GM12878 (cell line): ENCODE measurements at regions not wholly inside any gene's neighbourhood (a gene's known extent, or its start where the extent isn't known, plus 50 kb on each side); places are given as distances from the start of the nearest gene placed in this dataset.

Source experiments
- EZH2 ChIP-seq: IDR thresholded peaks from 2 replicates; pipeline ENCODE4 v1.6.1; 2012; ENCODE audit warnings: low read depth, mild to moderate bottlenecking, control low read depth, inconsistent platforms, low read length, borderline replicate concordance; ENCODE audit not compliant: control insufficient read depth
- IRF5 ChIP-seq: fragments of 450-650 bp; IDR thresholded peaks from 2 replicates; pipeline ENCODE4 v1.6.1; 2017; ENCODE audit warnings: borderline replicate concordance
- MEF2A ChIP-seq: IDR thresholded peaks from 2 replicates; pipeline ENCODE4 v1.6.1; 2011; ENCODE audit warnings: low read depth, mild to moderate bottlenecking, low read length, moderate library complexity; ENCODE audit not compliant: insufficient read depth
- MTA3 ChIP-seq: IDR thresholded peaks from 2 replicates; pipeline ENCODE4 v1.6.1; 2012; ENCODE audit warnings: low read length, inconsistent platforms, borderline replicate concordance
- NRF1 ChIP-seq: conservative IDR thresholded peaks from 2 replicates; pipeline ENCODE4 v1.6.1; 2011; ENCODE audit warnings: mild to moderate bottlenecking, low read depth, low read length, improper control_type of control experiment
- POLR2A ChIP-seq: IDR thresholded peaks from 2 replicates; pipeline ENCODE4 v1.6.1; 2011; ENCODE audit warnings: low read depth, mild to moderate bottlenecking, low read length
- SMAD1 ChIP-seq: fragments of 450-650 bp; IDR thresholded peaks from 2 replicates; pipeline ENCODE4 v1.6.1; 2018; ENCODE audit warnings: mild to moderate bottlenecking, low read depth; ENCODE audit not compliant: partially characterized antibody
- SMAD5 ChIP-seq: IDR thresholded peaks from 2 replicates; pipeline ENCODE4 v1.6.1; 2016; ENCODE audit warnings: antibody characterized with exemption, low read depth
- SUPT20H ChIP-seq: IDR thresholded peaks from 2 replicates; pipeline ENCODE4 v1.6.1; 2011; ENCODE audit warnings: low read depth, mild to moderate bottlenecking, low read length, moderate library complexity, borderline replicate concordance; ENCODE audit not compliant: control insufficient read depth
- USF2 ChIP-seq: IDR thresholded peaks from 2 replicates; pipeline ENCODE4 v1.6.1; 2011; ENCODE audit warnings: low read depth, low read length, improper control_type of control experiment, borderline replicate concordance
- TF ChIP-seq, protein P1 (sequence below): fragments of 450-650 bp; IDR thresholded peaks from 2 replicates; pipeline ENCODE4 v1.6.1; 2017; ENCODE audit warnings: mild to moderate bottlenecking
- TF ChIP-seq, protein P2 (sequence below), 3 experiments: IDR thresholded peaks in 2 of 3; conservative IDR thresholded peaks in 1 of 3; 2 replicates each; pipeline ENCODE4 v1.5.1; 2011; ENCODE audit warnings: low read depth in 3 of 3, low read length in 3 of 3, mild to moderate bottlenecking in 3 of 3, control low read depth in 2 of 3, moderate library complexity in 2 of 3, inconsistent platforms in 1 of 3, mixed read lengths in 1 of 3; ENCODE audit not compliant: control insufficient read depth in 2 of 3, insufficient read depth in 1 of 3; ENCODE audit errors: extremely low read depth in 1 of 3

- TF ChIP-seq, protein P1, sequence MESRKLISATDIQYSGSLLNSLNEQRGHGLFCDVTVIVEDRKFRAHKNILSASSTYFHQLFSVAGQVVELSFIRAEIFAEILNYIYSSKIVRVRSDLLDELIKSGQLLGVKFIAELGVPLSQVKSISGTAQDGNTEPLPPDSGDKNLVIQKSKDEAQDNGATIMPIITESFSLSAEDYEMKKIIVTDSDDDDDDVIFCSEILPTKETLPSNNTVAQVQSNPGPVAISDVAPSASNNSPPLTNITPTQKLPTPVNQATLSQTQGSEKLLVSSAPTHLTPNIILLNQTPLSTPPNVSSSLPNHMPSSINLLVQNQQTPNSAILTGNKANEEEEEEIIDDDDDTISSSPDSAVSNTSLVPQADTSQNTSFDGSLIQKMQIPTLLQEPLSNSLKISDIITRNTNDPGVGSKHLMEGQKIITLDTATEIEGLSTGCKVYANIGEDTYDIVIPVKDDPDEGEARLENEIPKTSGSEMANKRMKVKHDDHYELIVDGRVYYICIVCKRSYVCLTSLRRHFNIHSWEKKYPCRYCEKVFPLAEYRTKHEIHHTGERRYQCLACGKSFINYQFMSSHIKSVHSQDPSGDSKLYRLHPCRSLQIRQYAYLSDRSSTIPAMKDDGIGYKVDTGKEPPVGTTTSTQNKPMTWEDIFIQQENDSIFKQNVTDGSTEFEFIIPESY = no peak
- TF ChIP-seq, protein P2, sequence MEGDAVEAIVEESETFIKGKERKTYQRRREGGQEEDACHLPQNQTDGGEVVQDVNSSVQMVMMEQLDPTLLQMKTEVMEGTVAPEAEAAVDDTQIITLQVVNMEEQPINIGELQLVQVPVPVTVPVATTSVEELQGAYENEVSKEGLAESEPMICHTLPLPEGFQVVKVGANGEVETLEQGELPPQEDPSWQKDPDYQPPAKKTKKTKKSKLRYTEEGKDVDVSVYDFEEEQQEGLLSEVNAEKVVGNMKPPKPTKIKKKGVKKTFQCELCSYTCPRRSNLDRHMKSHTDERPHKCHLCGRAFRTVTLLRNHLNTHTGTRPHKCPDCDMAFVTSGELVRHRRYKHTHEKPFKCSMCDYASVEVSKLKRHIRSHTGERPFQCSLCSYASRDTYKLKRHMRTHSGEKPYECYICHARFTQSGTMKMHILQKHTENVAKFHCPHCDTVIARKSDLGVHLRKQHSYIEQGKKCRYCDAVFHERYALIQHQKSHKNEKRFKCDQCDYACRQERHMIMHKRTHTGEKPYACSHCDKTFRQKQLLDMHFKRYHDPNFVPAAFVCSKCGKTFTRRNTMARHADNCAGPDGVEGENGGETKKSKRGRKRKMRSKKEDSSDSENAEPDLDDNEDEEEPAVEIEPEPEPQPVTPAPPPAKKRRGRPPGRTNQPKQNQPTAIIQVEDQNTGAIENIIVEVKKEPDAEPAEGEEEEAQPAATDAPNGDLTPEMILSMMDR (IDR thresholded peaks at IDR 0.05 in 2 of 3, conservative IDR thresholded peaks at IDR 0.05 in 1 of 3; ENCODE audit: control insufficient read depth in 2 of 3, extremely low read depth in 1 of 3, insufficient read depth in 1 of 3, low read depth in 3 of 3, low read length in 3 of 3) = no peak
- no peak for TF ChIP-seq MTA3
- TF ChIP-seq IRF5 = no peak
- TF ChIP-seq SMAD1 = no peak
- no peak for TF ChIP-seq EZH2
- TF ChIP-seq USF2 = no peak
- no peak for TF ChIP-seq MEF2A
- TF ChIP-seq NRF1 = no peak
- no peak for TF ChIP-seq SMAD5
- TF ChIP-seq POLR2A = no peak
- TF ChIP-seq SUPT20H = no peak
Observed at GRCh38 chr15:88342666-88343065, 86.1 kb upstream of the NTRK3 start.
